GM23338 (cell line): ENCODE measurements at regions not wholly inside any gene's neighbourhood (a gene's known extent, or its start where the extent isn't known, plus 50 kb on each side); places are given as distances from the start of the nearest gene placed in this dataset.

ENCODE experiments used
- EZH2 ChIP-seq: fragments of 200-600 bp; sonication (generic); IDR thresholded peaks from one replicate; pipeline ENCODE4 v1.8.0; 2017; ENCODE audit warnings: antibody characterized with exemption, mild to moderate bottlenecking, low read depth; ENCODE audit not compliant: unreplicated experiment
- POLR2AphosphoS5 ChIP-seq: IDR thresholded peaks from 2 replicates; pipeline ENCODE4 v1.6.1; 2016; ENCODE audit warnings: antibody characterized with exemption, low read depth

DNA sequence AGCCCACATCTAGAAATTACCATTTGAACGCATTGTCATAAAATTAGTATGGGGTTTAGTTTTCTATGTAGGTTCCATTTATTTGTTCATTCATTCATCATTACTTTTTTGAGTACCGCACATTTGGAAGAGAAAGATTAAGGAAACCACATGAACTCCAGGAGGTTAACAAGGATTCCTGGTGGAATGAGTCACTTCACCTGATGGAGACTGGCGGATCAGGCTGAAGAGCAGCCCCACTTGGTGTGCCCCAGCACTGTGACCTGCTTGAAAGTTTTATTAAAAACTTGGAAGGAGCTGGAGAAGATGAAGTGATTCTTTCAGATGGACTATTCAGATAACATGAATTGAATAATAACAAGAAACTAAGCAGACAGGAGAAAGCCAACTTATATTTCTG lies 293.6 kb upstream of the CDH11 start:
- TF ChIP-seq EZH2 = no peak
- no peak for TF ChIP-seq POLR2AphosphoS5
